ENCODE measurements at regions not wholly inside any gene's neighbourhood (a gene's known extent, or its start where the extent isn't known, plus 50 kb on each side); places are given as distances from the start of the nearest gene placed in this dataset.
A peak's percentile ranks its signal among the peaks of the same experiment; 100 is the strongest.

- no peak for DNase-seq
Measured at GRCh38 chr12:19965196-19966038, 402.9 kb upstream of the PDE3A start.

- DNase-seq: no peak
Measured at GRCh38 chr12:19967001-19967400, 401.3 kb upstream of the PDE3A start.

- DNase-seq: no peak
Measured at GRCh38 chr12:19967431-19967830, 400.9 kb upstream of the PDE3A start.

GRCh38 chr12:19970116-19970515 lies 398.2 kb upstream of the PDE3A start:
- no peak for DNase-seq

GRCh38 chr12:19970821-19971220 lies 397.5 kb upstream of the PDE3A start:
- DNase-seq: no peak

- no peak for DNase-seq
Measured at GRCh38 chr12:19971361-19972280, 396.7 kb upstream of the PDE3A start.

- DNase-seq: peak; percentile 2 to 11
Measured at GRCh38 chr12:19972325-19973288, 395.7 kb upstream of the PDE3A start.

- DNase-seq: no peak
Measured at GRCh38 chr12:19978193-19978592, 390.1 kb upstream of the PDE3A start.

GRCh38 chr12:19979584-19979983 lies 388.8 kb upstream of the PDE3A start:
- DNase-seq: no peak

GRCh38 chr12:19981944-19982343 lies 386.4 kb upstream of the PDE3A start:
- DNase-seq: no peak

- DNase-seq: no peak
Measured at GRCh38 chr12:19988001-19988400, 380.3 kb upstream of the PDE3A start.

GRCh38 chr12:19988459-19988873 lies 379.9 kb upstream of the PDE3A start:
- DNase-seq: no peak

GRCh38 chr12:19988948-19989347 lies 379.4 kb upstream of the PDE3A start:
- DNase-seq: no peak

- no peak for DNase-seq
Measured at GRCh38 chr12:19991146-19991545, 377.2 kb upstream of the PDE3A start.

GRCh38 chr12:19992311-19992710 lies 376.0 kb upstream of the PDE3A start:
- DNase-seq: no peak

GRCh38 chr12:19994968-19995367 lies 373.4 kb upstream of the PDE3A start:
- DNase-seq: no peak

GRCh38 chr12:19997656-19998400 lies 370.5 kb upstream of the PDE3A start:
- no peak for DNase-seq

- DNase-seq: no peak
Measured at GRCh38 chr12:19998411-19998810, 369.9 kb upstream of the PDE3A start.

GRCh38 chr12:19998961-19999804 lies 369.2 kb upstream of the PDE3A start:
- DNase-seq: no peak

GRCh38 chr12:19999805-20000138 lies 368.6 kb upstream of the PDE3A start:
- no peak for DNase-seq

GRCh38 chr12:20000229-20000849 lies 368.0 kb upstream of the PDE3A start:
- DNase-seq: no peak
